NCI-H2196 (cell line): ENCODE measurements at regions not wholly inside any gene's neighbourhood (a gene's known extent, or its start where the extent isn't known, plus 50 kb on each side); places are given as distances from the start of the nearest gene placed in this dataset.
A peak's percentile ranks its signal among the peaks of the same experiment; 100 is the strongest.

Source experiments
- DNase-seq: peaks from one replicate; lab custom pipeline; 2025; ENCODE audit not compliant: unreplicated experiment; lab: John Stamatoyannopoulos, UW

- peak; percentile 51 for DNase-seq
These were observed 54.9 kb downstream of the KLHDC7A start for GRCh38 chr1:18535391-18536210.

GRCh38 chr1:18536356-18536755 lies 55.6 kb downstream of the KLHDC7A start:
- no peak for DNase-seq

- no peak for DNase-seq
These were observed 56.2 kb downstream of the KLHDC7A start for GRCh38 chr1:18536915-18537314.

DNA sequence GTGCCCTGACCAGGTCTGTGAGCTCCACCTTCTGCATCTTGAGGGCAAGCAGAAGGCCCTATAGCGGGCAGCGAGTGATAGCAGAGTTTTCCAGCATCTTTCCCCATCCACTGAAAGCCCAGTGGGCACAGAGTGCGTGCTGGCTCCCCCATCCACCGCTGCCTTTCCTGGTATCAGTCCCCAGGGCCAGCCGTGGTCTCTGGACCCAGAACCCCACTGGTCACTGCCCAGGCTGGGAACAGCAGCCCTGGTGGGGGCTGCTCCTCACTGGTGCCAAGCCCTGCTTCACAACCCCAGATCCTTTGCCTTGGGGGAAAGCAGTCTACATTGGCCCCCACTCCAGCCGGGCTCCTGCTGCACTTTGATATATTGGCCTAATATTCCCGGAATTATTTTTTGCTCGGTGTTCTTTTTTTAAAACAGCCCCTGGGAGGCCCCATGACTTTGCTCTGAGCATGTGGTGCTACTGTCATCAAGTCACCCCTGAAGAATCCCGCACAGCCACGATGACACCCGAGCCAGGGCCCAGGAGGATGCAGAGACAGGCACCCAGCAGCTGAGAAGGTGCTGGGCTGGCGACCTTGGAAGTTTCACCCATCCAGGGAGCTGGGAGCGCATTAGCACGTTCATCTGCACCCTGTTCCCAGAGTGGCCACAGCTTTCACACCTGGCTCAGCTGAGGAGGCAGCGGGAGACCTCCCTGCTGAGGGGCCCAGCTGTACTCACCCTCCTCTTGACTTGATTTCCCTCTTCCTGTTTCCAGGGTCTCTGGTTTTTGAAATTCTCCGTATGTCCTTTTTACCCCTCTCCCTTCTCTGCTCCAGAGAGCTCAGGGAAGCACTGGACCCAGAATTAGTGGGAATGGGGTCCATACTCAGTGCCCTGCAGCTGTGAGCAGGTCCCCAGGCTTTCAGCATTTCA lies 56.9 kb downstream of the KLHDC7A start:
- DNase-seq: no peak

- peak; percentile 57 for DNase-seq
These were observed 58.4 kb downstream of the KLHDC7A start for GRCh38 chr1:18539171-18539570.

DNA sequence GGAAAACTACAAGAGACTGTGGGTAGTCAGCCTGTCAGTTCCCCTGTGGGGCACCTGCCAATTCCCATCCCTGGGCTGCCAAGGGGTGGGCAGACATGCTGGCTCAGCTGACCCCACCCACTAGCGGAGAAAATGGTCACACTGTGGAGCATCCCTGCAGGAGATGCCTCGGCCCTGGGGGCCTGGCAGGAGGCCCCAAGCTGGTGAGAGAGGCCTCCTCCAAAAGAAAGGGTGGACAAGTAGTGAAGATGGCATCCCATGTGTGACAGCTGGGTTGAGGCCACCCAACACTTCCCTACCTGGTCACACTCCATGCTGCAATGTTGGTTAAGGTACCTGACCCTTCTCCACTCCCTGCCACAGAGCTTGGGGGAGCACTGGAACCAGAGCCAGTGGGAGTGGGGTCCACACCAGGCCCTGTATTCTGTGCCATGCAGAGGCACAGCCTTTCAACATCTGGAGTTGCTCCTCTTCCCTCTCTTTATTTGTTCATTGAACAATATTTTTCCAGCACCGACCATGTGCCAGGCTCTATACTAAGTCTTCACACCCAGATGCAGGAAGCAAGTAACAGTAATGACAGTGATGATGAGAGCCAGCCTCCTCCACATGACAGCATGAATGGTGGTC lies 59.5 kb downstream of the KLHDC7A start:
- DNase-seq: no peak

- DNase-seq: no peak
These were observed 60.5 kb downstream of the KLHDC7A start for GRCh38 chr1:18541046-18541795.

- DNase-seq: no peak
These were observed 61.6 kb downstream of the KLHDC7A start for GRCh38 chr1:18542351-18542750.

- no peak for DNase-seq
These were observed 65.3 kb downstream of the KLHDC7A start for GRCh38 chr1:18546026-18546425.

GRCh38 chr1:18547460-18547859 lies 66.7 kb downstream of the KLHDC7A start:
- no peak for DNase-seq

DNA sequence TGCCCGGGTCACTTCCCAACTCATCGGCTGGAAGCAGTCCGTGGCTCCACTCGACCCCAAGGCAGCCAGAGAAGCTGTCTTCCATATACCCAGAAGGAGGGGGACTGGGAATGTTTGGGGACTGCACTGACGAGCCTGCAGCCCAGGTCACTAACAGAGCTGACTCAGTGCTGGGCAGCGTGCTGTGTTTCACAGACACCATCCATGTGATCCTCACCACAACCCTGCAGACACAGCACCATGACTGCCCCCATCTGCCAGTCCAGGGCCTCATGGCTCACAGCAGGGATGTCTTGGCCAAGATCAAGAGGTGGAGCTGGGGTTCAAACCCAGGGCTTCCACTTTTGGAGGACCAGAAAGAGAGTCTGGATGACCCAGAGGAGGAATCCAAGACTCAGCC lies 67.9 kb downstream of the KLHDC7A start:
- DNase-seq: no peak

GRCh38 chr1:18549106-18549505 lies 68.4 kb downstream of the KLHDC7A start:
- no peak for DNase-seq

- DNase-seq: no peak
These were observed 69.2 kb downstream of the KLHDC7A start for GRCh38 chr1:18549906-18550305.

- no peak for DNase-seq
These were observed 71.9 kb downstream of the KLHDC7A start for GRCh38 chr1:18552631-18553030.

GRCh38 chr1:18553388-18553787 lies 72.7 kb downstream of the KLHDC7A start:
- DNase-seq: no peak

GRCh38 chr1:18554099-18554498 lies 73.4 kb downstream of the KLHDC7A start:
- DNase-seq: no peak

DNA sequence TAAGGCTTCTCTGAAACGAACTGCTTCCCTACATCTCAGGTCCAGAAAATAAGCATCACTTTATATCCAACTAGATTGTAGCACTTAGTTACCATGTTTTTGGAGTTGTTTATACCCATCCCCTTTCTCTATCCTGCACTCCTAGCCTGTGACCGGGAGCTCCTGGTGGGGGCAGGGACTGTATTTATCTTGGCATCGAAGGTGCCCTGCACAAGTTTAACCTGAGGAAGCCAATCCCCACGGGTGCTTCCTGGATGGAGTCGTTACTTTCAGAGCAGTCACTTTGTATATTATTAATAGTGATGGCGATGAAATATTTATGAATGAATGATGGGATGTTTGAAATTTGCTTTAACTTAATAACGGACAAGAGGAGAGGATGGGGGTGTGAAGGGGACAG lies 73.9 kb downstream of the KLHDC7A start:
- no peak for DNase-seq

DNA sequence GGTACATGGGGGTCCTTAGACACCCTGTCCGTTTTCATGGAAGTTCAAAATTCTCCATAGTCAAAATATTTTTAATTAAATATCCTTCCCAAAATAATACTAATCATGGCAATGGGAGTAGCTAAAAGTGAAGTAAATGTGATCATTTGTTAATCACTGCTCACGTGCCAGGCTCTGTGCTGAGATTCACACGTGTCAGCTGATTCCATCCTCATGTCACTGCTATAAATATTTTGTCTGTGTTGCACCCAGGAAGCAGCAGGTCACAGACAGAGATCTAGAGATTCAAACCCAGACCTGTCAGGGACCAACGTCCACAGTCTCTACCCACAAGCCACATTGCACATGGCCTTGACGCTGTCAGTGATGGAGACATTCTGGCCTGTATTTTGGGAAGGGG lies 74.3 kb downstream of the KLHDC7A start:
- DNase-seq: no peak

DNA sequence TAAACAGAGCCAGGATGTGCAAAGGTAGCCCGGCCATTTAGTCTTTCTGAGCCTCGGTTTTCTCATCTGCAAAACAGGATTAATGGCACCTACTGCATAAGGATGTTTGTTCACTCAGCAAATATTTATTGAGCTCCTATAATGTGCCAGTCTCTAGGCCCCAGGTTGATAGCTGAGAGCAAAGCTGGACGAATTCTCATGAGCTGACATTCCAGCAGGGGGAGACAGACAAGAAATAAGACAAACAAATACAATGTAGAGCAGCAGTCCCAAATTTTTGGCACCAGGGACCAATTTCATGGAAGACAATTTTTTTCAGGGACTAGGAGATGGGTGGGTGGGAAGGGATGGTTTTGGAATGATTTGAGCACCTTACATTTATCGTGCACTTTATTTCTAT lies 74.3 kb upstream of the PAX7 start:
- peak; percentile 49 for DNase-seq

DNA sequence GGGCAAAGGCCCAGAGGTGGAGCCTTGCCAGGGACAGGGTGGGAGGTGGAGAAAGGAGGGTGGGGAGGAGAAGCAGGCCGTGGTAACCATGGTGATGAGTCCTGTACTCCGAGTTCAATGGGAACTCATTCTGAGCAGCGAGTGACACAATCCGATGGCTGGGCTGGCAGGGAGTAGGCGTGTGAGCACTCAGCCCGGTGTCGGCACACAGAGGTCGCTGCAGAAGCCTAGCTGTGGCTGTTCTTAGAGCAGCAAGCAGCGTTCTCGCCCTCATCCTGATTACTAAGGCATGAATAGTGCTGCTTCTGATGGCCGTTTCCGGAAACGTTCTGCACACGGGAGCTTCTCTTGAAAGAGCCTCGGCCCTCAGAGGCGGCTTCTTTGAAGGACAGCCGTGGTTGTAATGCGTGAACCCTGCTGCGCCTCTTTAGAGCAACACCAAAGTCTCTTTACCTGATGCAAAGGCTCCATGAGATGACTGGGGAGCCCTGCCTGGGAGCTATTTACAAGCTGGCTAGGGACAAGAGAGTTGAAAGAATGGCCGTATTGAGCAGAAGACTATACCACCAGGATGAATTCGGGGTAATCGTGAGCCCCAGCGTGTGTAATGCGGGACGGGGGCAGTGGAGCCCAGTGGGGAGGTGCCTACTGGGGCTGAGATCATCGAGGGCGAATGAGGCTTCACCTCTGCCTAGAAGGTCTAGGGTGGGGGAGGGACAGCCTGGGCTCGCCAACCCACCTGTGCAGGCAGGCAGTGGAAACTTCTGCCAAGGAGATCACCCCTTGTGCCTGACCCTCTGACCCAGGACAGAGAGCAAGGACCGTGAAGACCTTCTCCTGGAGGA lies 72.8 kb upstream of the PAX7 start:
- DNase-seq: peak; percentile 93
